BLaER1 treated with 17β-estradiol and CSF1 and Interleukin-3, amounts not matched to agents 10 nM and 100 nM (cell line): ENCODE measurements at regions not wholly inside any gene's neighbourhood (a gene's known extent, or its start where the extent isn't known, plus 50 kb on each side); places are given as distances from the start of the nearest gene placed in this dataset.

Experiments used
- H3K27ac ChIP-seq, 11 experiments: shearing (Covaris generic); formaldehyde crosslinking; 2 replicates each; pipeline ENCODE4 v1.8.1; 2022
- H3K27me3 ChIP-seq, 11 experiments: shearing (Covaris generic); formaldehyde crosslinking; 2 replicates each; pipeline ENCODE4 v1.8.1; 2022
- H3K36me3 ChIP-seq, 11 experiments: shearing (Covaris generic); formaldehyde crosslinking; 2 replicates each; pipeline ENCODE4 v1.8.1; 2022
- H3K4me1 ChIP-seq, 10 experiments: shearing (Covaris generic); formaldehyde crosslinking; 2 replicates each; pipeline ENCODE4 v1.8.1; 2022
- H3K4me2 ChIP-seq, 11 experiments: shearing (Covaris generic); formaldehyde crosslinking; 2 replicates each; pipeline ENCODE4 v1.8.1; 2022
- H3K4me3 ChIP-seq, 10 experiments: shearing (Covaris generic); formaldehyde crosslinking; 2 replicates each; pipeline ENCODE4 v1.8.1; 2022
- H3K9ac ChIP-seq, 11 experiments: shearing (Covaris generic); formaldehyde crosslinking; 2 replicates each; pipeline ENCODE4 v1.8.1; 2022
- H3K9me3 ChIP-seq, 11 experiments: shearing (Covaris generic); formaldehyde crosslinking; replicated peaks in 1 of 11; 2 replicates each; pipeline ENCODE4 v1.8.1; 2022
- H4K20me1 ChIP-seq, 11 experiments: shearing (Covaris generic); formaldehyde crosslinking; 2 replicates each; pipeline ENCODE4 v1.8.1; 2022
- Cebpa-rat ChIP-seq, 11 experiments: shearing (Covaris generic); IDR thresholded peaks; 2 replicates each; pipeline ENCODE4 v1.8.1; 2022

DNA sequence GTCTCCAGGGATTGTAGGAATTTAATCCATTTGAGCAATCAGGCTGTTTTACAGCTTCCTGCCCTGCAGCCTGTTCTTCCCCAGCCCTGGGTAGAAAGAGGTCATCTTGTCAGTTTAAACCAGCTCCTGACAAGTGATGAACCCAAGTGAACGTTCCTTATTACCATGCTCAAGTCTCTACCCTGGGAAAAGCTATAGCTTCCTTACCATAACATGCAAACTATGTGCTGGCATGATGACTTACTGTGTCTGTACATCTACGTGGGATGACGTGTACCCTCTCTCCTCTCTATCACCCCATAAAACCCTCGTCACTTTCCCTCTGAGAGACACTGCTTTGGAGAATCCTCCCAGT is 452.2 kb downstream of the XYLT1 start:
- Histone ChIP-seq H3K4me2 (no peak overlapping the region), H4K20me1 (no peaks in the 10 kb centered on the region), H3K4me3 (no peak overlapping the region), H3K27me3 (peaks cover 0 to 4% (median 0%) of the 10 kb centered on the region in 11 experiments; a peak in 2 of 22 replicates), H3K9ac (no peak overlapping the region), H3K4me1 (peaks cover 4 to 17% (median 9%) of the 10 kb centered on the region in 10 experiments), H3K27ac (no peak overlapping the region), H3K36me3 (no peaks in the 10 kb centered on the region), H3K9me3 (peaks cover 5 to 20% (median 12%) of the 10 kb centered on the region in 11 experiments; a peak in 21 of 22 replicates)
- TF ChIP-seq Cebpa-rat (IDR thresholded peaks at IDR 0.05): no peak

DNA sequence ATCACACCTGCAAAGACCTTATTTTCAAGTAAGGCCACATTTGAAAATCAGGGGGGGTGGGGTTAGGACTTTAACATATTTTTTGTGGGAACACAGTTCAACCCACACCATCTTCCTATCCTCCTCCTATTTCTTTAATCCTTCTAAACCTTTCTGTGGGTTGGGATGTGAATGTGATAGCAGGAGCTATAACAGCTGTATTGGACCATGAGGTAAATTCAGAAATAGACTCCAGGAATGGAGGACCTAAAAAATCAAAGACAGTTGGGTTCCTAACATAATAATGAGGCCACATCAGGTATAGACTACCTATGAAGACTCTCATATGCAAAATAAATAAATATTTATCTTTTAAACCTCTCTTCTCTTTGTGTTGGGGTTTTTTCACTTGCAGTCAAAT is 451.4 kb downstream of the XYLT1 start:
- Histone ChIP-seq H3K4me2 (no peak overlapping the region), H3K27me3 (no peaks in the 10 kb centered on the region)

DNA sequence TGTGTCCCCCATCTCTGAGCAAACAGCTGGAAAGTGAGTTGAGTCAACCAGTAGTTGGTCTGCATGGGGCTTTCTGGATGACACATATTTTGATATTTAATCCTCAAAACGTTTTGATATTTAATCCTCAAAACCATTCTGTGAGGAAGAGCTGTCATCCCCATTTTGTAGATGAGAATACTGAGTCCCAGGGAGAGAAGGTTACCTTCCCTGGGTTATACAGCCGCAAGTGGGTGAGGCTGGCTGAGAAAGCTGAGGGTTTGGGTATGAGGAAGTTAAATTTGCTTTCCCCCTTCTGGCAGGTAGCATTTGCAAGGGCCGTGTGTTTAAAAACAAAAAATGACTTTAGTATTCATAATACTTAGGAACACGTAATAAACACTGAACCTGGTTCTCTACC is 447.2 kb downstream of the XYLT1 start:
- H3K36me3 ChIP-seq: no peaks in the 10 kb centered on the region
- H3K4me3 ChIP-seq: no peak overlapping the region
- H3K4me1 ChIP-seq: peaks cover 6 to 44% (median 23%) of the 10 kb centered on the region in 10 experiments
- no peak overlapping the region for H3K9ac ChIP-seq
- peaks cover 0 to 10% (median under 1%) of the 10 kb centered on the region in 11 experiments; a peak in 3 of 22 replicates for H3K9me3 ChIP-seq
- no peak overlapping the region for H3K4me2 ChIP-seq
- H3K27me3 ChIP-seq: no peaks in the 10 kb centered on the region
- H4K20me1 ChIP-seq: no peaks in the 10 kb centered on the region
- H3K27ac ChIP-seq: no peak overlapping the region
- no peak for TF ChIP-seq Cebpa-rat (IDR thresholded peaks at IDR 0.05)

More for the DNA sequence above, 451.4 kb downstream of the XYLT1 start:
- Histone ChIP-seq H3K9ac (no peak overlapping the region), H3K4me1 (peaks cover 0 to 9% (median under 1%) of the 10 kb centered on the region in 10 experiments; a peak in 7 of 20 replicates), H3K27ac (no peak overlapping the region), H3K36me3 (no peaks in the 10 kb centered on the region), H3K4me3 (no peak overlapping the region), H4K20me1 (no peaks in the 10 kb centered on the region), H3K9me3 (peaks cover 5 to 20% (median 12%) of the 10 kb centered on the region in 11 experiments; a peak in 21 of 22 replicates)
- no peak for TF ChIP-seq Cebpa-rat (IDR thresholded peaks at IDR 0.05)

DNA sequence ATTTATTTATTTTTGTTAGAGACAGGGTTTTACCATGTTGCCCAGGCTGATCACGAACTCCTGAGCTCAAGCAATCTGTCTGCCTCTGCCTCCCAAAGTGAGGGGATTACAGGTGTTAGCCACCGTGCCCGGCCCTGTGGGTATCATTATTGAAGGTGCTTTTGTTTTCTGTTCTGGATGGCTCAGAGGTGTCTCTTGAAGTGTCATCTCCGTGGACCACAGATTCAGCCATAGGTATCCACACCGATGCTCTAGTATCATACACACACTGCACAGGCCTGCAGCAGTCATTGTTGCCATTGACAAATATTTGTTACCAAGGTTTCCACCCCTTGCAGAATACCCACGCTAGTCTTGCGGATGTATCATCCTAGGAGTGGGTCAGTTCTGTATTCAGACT is 446.2 kb downstream of the XYLT1 start:
- Histone ChIP-seq H3K4me3 (no peak overlapping the region), H3K36me3 (no peaks in the 10 kb centered on the region), H3K4me2 (no peak overlapping the region; a peak in 1 of 22 replicates), H3K9ac (no peak overlapping the region), H3K27me3 (no peaks in the 10 kb centered on the region), H3K27ac (no peak overlapping the region), H3K9me3 (peaks cover 0 to 15% (median 8%) of the 10 kb centered on the region in 11 experiments; a peak in 14 of 22 replicates), H3K4me1 (peaks cover 6 to 44% (median 23%) of the 10 kb centered on the region in 10 experiments), H4K20me1 (no peaks in the 10 kb centered on the region)
- TF ChIP-seq Cebpa-rat (IDR thresholded peaks at IDR 0.05): no peak

DNA sequence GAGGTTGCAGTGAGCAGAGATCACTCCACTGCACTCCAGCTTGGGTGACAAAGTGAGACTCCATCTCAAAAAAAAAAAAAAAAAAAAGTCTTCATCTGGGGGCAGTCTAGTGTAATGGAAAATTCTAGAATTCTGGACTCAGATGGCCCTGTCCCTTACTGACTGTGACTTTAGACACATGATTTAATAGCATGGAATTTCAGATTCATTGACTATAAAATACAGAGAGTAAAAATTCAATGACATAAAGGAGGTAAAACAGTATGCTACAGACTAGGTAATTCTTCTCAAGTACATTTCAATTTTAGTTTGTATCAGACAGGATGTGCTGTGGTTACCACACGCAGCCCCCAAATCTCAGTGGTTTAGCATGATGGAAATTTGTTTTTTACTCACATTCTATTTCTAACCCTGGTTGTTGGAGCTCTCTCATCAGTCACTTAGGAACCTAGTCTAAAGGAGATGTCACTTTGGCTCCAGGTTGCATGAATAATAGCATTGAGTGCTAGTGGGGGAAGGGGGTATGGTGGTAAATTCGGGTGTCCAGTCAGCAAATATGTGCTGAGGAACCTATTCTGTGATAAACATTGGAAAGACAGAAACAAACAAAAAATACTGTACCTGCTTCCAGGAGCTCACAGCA is 444.0 kb downstream of the XYLT1 start:
- Histone ChIP-seq H3K4me3 (peak overlapping the region in 1 of 10 experiments; percentile 38; a peak in 2 of 20 replicates), H3K4me2 (peak overlapping the region; percentile 0 to 88 (median 72); a peak in 20 of 22 replicates), H3K36me3 (no peaks in the 10 kb centered on the region), H3K9me3 (peaks cover 0 to 23% (median 12%) of the 10 kb centered on the region in 11 experiments; a peak in 14 of 22 replicates), H3K27me3 (no peaks in the 10 kb centered on the region), H3K4me1 (peaks cover 6 to 44% (median 23%) of the 10 kb centered on the region in 10 experiments), H3K9ac (peak overlapping the region in 1 of 11 experiments; percentile 33; a peak in 2 of 22 replicates), H4K20me1 (no peaks in the 10 kb centered on the region), H3K27ac (peak overlapping the region in 3 of 11 experiments; percentile 6 to 44 (median 12); a peak in 2 of 22 replicates)
- no peak for TF ChIP-seq Cebpa-rat (IDR thresholded peaks at IDR 0.05)

DNA sequence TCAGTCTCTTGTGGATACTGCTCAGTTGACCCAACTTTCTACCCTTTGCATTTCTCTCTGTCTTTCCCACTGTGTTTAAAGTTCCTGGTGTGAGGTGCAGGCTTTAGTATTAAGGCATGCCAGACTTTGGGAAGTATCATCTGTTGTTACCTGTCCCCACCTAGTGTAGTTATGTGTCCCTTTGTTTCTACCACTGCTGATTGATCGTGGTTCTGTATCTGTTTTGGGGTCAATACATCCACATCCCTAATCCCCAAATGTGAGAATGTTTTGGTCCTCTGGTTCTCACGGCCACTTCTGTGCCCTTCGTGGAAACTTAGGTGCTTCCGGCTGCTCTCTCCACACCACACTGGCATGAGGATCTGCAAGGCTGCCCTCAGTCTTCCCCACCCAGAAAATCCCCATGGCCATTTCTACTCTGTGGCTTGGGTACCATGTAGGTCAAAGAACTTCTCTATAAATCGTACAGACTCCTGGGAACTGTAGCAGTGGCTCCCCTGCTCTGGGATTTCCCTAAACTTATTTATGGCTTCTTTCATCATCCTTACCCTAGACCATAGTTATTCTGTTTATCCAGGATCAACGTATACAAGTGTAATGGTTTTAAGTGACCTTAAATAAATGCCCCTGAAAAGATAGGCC is 443.2 kb downstream of the XYLT1 start:
- Histone ChIP-seq H4K20me1 (no peaks in the 10 kb centered on the region), H3K36me3 (no peaks in the 10 kb centered on the region), H3K9ac (no peak overlapping the region; a peak in 1 of 22 replicates), H3K4me3 (no peak overlapping the region), H3K27ac (peak overlapping the region in 4 of 11 experiments; percentile 6 to 44 (median 19); a peak in 3 of 22 replicates), H3K4me1 (peaks cover 6 to 44% (median 23%) of the 10 kb centered on the region in 10 experiments), H3K27me3 (no peaks in the 10 kb centered on the region), H3K9me3 (peaks cover 0 to 23% (median 12%) of the 10 kb centered on the region in 11 experiments; a peak in 14 of 22 replicates), H3K4me2 (peak overlapping the region; percentile 18 to 88 (median 72); a peak in 20 of 22 replicates)
- no peak for TF ChIP-seq Cebpa-rat (IDR thresholded peaks at IDR 0.05)

DNA sequence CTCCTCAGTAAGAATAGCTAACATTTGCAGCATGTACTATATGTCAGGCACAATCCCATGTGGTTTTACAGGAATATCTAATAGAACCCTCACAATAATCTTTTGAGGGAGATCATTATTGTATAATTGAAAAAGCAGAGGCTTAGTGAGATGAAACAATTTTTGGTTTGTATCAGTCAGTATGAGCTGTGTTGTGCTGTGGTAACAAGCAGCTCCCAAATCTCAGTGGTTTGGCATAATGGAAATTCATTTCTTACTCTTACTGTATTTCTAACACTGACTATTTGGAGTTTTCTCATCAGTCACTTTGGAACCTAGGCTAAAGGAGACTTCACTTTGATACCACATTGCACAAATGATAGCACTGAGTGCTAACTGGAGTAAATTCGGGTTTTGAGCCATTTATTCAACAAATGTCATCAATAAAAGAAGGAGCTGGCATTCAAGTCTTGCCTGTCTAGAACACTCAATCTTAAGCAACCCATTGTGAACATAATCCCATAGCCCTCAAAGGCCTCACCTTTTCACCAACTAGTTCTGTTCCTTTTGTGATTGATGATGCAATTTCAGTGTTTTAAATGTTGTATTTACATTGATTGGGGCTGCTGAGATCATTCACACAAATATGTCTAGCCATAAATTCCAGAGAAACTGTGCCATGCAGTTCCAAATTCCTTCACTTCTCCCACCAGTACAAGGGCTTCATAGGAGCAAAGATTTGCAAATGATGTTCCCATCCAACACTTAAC is 441.0 kb downstream of the XYLT1 start:
- TF ChIP-seq Cebpa-rat (IDR thresholded peaks at IDR 0.05): no peak

DNA sequence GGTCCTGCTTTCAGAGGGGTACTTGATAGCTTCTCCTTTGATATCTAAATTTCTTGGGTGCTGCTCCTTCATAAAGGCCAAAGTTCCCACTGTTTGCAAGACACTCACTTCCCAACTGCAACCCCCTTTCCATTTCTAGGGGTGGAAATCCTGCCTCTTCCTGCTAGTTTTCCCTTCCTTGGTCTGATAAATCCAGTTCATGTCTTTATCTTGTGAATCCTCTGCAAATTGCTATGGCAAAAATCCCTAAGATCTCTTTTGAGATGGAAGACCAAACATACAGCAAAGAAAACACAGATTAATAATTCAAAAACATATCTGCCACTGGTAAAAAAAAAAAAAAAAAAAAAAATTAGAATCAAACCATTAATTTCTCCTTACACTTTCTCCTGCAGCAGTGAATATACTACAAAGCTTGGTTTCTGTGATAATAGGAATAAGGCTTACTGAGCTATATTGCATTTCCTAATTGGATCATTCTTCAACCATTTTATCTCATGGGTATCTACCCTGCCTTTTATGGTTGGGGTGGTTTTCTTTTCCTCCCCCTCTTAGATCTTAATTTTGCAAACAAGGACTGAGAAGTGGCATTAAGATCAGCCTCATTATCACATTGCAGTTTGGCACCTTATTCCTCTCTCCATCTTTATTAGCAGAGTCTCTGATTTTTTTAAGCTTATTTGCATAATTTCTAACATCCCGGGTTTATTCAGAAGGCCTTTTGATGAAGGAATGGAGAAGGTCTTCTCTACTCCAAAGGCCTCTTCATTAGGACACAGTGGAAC is 439.1 kb downstream of the XYLT1 start:
- peaks cover 0 to 24% (median 17%) of the 10 kb centered on the region in 11 experiments; a peak in 14 of 22 replicates for H3K9me3 ChIP-seq

More for the DNA sequence above, 441.0 kb downstream of the XYLT1 start:
- H3K4me3 ChIP-seq: no peak overlapping the region
- H3K36me3 ChIP-seq: no peaks in the 10 kb centered on the region
- H4K20me1 ChIP-seq: no peaks in the 10 kb centered on the region
- no peaks in the 10 kb centered on the region for H3K27me3 ChIP-seq
- peaks cover 6 to 37% (median 23%) of the 10 kb centered on the region in 10 experiments for H3K4me1 ChIP-seq
- H3K9me3 ChIP-seq: peaks cover 0 to 26% (median 16%) of the 10 kb centered on the region in 11 experiments; a peak in 15 of 22 replicates
- H3K27ac ChIP-seq: no peak overlapping the region
- H3K9ac ChIP-seq: no peak overlapping the region
- no peak overlapping the region for H3K4me2 ChIP-seq

More for the DNA sequence above, 439.1 kb downstream of the XYLT1 start:
- Histone ChIP-seq H3K36me3 (no peaks in the 10 kb centered on the region), H3K4me2 (no peak overlapping the region), H3K4me1 (peaks cover 6 to 18% (median 16%) of the 10 kb centered on the region in 10 experiments), H3K27ac (no peak overlapping the region), H3K9ac (no peak overlapping the region), H3K4me3 (no peak overlapping the region), H3K27me3 (no peaks in the 10 kb centered on the region), H4K20me1 (no peaks in the 10 kb centered on the region)
- TF ChIP-seq Cebpa-rat (IDR thresholded peaks at IDR 0.05): no peak
